T47D (cell line): ENCODE measurements at regions not wholly inside any gene's neighbourhood (a gene's known extent, or its start where the extent isn't known, plus 50 kb on each side); places are given as distances from the start of the nearest gene placed in this dataset.
A peak's percentile ranks its signal among the peaks of the same experiment; 100 is the strongest.

Source experiments
- DNase-seq, 2 experiments: peaks; one replicate each; pipeline versions ENCODE4 v3.0.0 to v3.0.0-alpha.2; 2011 to 2012; ENCODE audit warnings: low read depth in 1 of 2, low spot score in 1 of 2
- JUND ChIP-seq: IDR thresholded peaks from 2 replicates; pipeline ENCODE4 v1.6.1; 2012; ENCODE audit warnings: low read depth
- in situ Hi-C: cut with HindIII; loops from 2 replicates; pipeline ENCODE4 v1.10.0; 2016; ENCODE audit warnings: low sequenced_read_pairs, low pct_unique_long_range_greater_than_20kb

DNA sequence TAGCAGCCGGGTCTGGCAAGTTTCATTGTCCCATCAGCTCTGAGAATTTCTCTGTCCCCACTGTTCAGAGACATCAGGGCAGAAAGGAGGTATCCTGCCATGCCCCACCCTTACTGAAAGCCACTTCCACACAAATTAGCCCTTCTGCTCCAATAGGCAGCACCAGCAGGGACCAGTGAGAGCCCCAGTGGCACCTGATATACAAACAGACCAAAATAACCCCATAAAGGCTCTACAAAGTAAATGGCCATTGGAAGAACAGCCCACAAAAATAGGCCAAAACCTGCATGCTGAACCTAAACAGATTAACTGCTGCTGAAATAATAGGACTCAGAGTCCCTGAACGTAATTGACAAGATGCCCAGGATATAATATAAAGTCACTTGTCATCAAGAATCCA lies 199.9 kb downstream of the TMEM200A start:
- no peak for TF ChIP-seq JUND
- DNase-seq: no peak
- in situ Hi-C loops: no loop called here

DNA sequence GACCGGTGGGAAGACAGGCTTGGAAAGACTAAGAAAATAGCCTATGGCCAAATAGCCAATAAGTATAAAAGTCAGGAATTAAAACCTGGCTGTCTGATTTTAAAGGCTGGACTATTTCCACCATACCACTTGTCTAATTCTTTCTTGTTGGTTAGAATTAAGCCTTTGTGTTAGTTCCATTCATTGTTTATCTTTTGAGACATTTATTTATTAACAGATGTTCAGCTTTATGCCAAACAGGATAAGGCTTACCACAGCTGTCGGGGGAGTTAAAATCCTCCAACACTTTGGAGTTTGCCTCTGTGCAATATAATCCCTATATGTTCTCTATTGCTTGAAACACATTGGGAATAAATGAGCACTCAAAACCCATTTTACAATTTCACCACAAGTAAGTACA lies 208.3 kb downstream of the TMEM200A start:
- no peak for TF ChIP-seq JUND
- in situ Hi-C loops: no loop called here
- DNase-seq: no peak

DNA sequence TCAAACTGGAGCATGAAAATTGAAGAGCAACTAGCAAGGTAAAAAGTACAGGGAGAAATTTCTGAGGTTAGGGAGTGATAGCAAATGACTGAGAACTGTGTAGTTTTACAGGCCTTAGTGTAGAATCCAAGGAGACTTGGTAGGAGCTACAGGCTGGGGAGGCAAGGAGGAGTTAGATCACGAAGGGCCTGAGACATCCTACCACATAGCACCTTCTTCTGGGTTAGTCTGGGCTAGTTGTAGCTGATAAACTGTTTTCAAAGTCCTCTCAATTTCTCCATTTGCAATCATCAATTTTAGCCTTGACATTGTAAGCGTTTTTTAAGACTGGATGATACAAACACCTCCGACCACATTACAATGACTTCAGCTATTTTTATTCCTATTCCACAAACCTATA lies 209.7 kb downstream of the TMEM200A start:
- in situ Hi-C loops: no loop called here
- no peak for DNase-seq
- no peak for TF ChIP-seq JUND

DNA sequence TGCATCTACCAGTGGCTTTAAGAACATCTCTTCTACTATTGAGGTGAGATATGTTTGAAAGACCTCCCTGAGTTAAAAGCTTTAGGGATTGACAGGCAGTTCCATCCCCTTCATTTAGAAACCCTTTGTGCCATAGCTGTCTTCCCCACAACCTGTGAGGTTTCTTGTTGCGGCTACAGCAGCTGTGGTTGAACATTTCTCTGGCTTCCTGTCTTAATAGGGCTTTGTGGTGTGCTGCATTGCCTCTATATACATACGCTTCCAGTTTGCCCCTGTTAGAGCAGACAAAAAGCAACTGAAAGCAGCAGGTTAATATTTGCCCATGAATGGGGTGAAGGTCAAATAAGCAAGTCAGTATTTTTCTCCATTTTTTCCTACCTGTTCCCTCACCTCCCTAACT lies 210.2 kb downstream of the TMEM200A start:
- in situ Hi-C loops: no loop called here
- TF ChIP-seq JUND: no peak
- DNase-seq: no peak

DNA sequence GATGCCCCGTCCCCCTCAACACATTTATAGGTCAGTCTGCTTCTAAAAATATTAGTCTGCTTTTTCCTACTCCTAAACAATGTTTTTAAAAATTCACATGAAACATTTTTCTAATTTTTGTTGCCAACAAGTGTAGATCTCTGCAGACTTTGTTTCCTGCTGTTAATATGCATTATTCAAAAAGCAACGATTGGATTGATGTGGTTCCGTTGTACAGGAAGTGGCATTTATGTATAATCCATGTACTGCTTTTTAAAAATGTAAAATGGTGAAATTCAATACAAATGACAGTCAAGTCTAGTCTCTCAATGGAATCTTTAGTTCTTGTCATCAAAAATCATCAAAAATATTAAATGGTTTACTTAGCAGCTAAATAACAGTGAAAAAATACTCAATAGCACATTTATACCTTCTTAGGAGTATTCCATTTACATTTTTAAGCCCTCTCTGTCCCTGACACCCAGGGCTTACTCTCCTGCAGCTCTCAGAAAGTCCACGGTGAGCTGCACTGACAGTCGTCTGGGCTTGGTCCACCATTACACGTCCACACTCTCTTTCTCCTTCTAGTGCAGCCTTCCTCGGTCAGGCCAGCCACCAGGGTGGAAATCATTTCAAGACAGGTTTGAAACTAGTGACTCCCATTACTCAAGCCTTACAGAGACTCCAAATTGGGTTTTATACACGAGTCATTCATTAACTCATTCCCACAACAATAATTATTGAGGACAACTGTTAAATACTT lies 211.5 kb downstream of the TMEM200A start:
- DNase-seq: no peak
- in situ Hi-C loops: no loop called here
- no peak for TF ChIP-seq JUND

DNA sequence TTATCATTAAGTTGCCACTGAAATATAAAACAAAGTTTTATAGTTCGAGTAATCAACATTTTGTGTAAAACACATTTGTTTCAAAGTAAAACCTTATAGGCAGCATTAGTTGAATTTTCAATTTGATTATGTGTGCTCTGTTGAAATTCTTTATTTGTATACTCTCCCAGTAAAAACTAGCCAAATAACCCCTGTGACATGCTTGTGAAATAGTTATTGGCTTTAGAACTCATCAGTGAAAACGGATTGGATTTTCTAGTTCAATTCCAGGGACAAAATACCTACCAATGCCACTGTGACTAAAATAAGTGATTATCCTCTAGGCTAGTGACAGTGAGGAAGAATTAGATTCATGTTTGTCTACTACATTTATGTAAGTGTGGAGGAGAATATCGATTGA lies 212.9 kb downstream of the TMEM200A start:
- TF ChIP-seq JUND: no peak
- in situ Hi-C loops: no loop called here
- no peak for DNase-seq

DNA sequence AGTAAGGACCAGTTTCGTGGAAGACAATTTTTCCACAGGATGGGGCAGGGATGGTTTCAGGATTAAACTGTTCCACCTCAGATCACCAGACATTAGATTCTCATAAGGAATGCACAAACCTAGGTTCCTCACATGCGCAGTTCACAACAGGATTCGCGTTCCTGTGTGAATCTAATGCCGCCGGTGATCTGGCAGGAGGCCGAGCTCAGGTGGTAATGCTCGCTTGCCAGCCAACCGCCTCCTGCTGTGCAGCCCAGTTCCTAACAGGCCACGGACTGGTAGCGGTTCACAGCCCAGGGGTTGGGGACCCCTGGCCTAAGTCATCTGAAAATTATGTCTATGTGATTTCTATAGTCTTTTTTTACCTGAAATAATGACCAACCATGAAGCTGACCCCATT lies 217.5 kb downstream of the TMEM200A start:
- in situ Hi-C loops: no loop called here
- DNase-seq: peak in 1 of 2 experiments; percentile 29
- TF ChIP-seq JUND: no peak

DNA sequence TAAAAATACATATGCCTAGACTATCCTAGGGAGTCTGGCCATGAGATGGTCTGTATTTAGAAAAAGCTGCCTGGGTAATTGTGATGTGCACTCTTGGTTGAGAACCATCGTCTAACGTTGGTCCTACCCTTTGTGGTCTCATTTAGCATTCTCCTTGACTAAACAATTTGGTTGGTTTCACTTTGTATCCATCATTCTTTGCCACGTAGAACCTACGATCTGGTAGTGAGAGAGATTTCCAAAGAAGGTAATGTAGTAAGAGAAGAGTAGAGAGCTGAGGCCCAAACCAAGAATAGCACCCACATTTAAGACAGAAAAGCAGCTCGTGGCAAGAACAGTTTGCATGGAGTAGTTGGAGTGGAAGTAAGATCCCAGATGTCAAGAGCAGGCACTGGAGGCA lies 219.8 kb downstream of the TMEM200A start:
- no peak for DNase-seq
- in situ Hi-C loops: no loop called here
- no peak for TF ChIP-seq JUND

DNA sequence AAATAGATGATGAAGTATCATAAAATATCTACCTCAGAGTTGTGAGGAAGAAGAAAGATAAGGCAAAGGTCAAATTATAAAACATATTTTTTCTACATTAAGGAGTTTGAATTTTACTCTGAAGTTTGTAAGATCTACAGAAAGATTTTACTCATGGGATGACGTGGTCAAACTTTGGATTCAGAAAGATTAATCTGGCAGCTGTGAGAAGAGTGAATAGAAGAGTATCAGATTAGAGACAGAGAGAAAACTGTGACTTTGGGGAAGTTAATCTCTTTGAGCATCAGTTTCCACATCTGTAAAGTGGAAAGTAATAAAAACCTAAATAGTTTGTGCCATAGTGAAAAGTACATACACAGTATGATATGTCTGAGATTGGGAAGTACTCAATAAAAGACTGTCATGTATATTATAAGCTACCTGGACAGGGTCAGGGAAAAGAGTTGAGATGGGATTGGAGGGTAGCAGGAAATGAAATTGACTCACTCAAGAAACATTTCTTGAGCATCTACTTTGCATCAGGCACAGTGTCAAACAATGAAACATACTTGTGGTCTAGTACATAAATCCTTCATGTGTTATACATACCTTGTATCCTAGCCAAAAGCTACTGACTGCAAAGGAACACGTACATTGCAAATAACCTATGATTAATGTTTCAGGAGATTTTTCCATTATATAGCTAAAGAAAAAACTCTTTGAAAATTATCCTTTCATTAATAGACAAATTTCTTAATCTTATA lies 222.1 kb downstream of the TMEM200A start:
- TF ChIP-seq JUND: no peak
- no peak for DNase-seq
- in situ Hi-C loops: no loop called here

DNA sequence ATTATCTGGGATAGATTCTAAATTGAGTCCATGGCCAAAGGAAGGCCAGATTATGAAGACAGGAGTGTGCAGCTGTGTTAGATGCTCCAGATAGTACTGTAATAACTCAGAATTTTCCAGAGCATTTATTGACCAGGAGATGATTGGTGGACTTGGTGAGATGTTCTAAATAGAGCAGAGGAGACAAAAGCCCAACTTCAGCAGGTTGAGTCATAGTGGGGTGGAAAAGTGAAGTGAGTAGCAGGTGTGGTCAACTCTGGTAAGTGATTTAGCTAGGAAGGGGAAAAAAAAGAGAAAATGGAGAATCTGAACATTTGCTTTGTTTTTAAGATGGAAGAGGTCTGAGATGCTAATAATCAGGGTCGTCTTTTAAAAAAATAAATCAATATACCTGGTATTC lies 227.4 kb downstream of the TMEM200A start:
- DNase-seq: no peak
- no peak for TF ChIP-seq JUND
- in situ Hi-C loops: no loop called here

DNA sequence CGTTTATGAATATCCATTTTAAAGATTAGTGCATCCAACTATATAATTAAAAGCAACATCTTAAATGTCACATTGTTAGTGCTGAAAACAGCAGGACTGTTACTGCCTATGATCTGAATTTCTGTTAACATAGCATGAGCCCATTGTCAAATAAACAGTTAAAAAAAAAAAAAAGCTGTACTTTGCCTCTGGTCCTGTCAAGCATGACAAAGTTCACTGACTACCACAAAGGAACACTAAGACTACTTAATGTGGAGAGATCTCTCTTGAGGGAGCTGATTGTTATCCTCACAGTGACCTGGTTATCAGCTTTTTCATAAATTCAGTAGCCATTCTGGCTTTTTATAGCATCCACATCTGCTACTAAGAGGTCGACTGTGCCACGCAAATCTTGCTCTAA lies 228.1 kb downstream of the TMEM200A start:
- in situ Hi-C loops: no loop called here

DNA sequence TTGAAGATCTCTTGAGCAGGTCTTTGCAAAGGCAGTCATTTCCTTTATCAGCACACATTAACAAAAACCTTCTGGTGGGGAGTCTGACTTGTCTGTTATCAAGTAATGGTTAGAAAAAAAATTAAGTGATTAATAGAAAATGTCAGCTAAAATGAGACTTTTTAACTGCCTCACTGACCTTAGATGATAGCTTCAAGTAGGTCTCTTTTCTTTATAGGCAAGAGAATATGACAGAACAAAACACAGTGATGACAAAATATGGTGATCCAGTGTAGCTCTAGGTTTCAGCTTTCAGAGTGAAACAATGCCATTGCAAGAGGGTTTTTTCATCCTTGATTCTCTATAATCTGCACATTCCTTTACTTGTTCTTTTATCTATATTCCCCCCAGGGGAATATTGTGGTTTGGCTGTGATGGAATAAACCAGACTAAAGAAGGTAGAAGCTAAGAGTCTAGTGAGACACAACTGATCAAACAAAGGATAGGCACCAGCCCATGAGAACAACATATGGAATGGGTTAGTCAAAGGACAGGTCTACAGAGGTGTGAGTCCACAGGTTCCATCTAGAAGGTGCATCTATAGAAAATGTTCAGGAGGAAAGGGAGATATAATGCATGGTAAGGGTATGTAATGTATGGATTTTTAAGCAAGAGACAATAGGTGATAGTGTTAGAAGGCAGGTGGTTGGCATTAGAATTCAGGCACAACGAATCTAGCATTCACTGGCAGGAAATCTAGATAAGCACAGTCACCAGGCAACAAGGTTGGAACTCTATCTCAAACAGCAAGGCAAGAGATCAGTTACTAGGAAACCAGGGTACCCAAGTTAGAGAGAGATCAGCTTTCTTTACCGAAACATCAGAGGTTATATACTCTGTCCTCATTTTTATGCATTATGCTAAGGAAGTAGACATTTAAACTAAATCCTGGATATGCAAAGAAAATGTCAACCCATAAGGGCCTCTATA lies 228.9 kb upstream of the SMLR1 start:
- TF ChIP-seq JUND: no peak
- in situ Hi-C loops: no loop called here
- DNase-seq: no peak

More for the DNA sequence above, 228.1 kb downstream of the TMEM200A start:
- no peak for DNase-seq
- no peak for TF ChIP-seq JUND
